Dermis microvascular lymphatic vessel endothelial cell (primary cell): ENCODE measurements at regions not wholly inside any gene's neighbourhood (a gene's known extent, or its start where the extent isn't known, plus 50 kb on each side); places are given as distances from the start of the nearest gene placed in this dataset.
"Not testable (repeated sequence)": the region's sequence is repeated elsewhere in the genome, so short reads cannot be mapped to it uniquely, and the experiment has no call there.

Experiments
- DNase-seq, 2 donors: peaks; one replicate each; pipeline versions ENCODE4 v3.0.0 to v3.0.0-alpha.2; 2010; ENCODE audit warnings: low read depth in 2 of 2

GRCh38 chr6:165847407-165848085 is 184.5 kb upstream of the PDE10A start:
- no peak for DNase-seq

- DNase-seq, result peak; percentile 8 to 17
Observed at GRCh38 chr6:165846123-165846966, 183.3 kb upstream of the PDE10A start.

- DNase-seq, result peak in 1 of 2 donors; percentile 13
Observed at GRCh38 chr6:165845493-165845892, 182.5 kb upstream of the PDE10A start.

- no peak for DNase-seq
Observed at GRCh38 chr6:165844801-165845364, 181.8 kb upstream of the PDE10A start.

GRCh38 chr6:165844232-165844631 is 181.2 kb upstream of the PDE10A start:
- no peak for DNase-seq

GRCh38 chr6:165843568-165844113 is 180.6 kb upstream of the PDE10A start:
- DNase-seq, result no peak

GRCh38 chr6:165843121-165843520 is 180.1 kb upstream of the PDE10A start:
- no peak for DNase-seq

- DNase-seq, result no peak
Observed at GRCh38 chr6:165842281-165842936, 179.4 kb upstream of the PDE10A start.

- no peak for DNase-seq
Observed at GRCh38 chr6:165841153-165841558, 178.1 kb upstream of the PDE10A start.

- peak in 1 of 2 donors; percentile 11 for DNase-seq
Observed at GRCh38 chr6:165837948-165838745, 175.1 kb upstream of the PDE10A start.

- not testable (repeated sequence) for DNase-seq
Observed at GRCh38 chr6:165836648-165837047, 173.6 kb upstream of the PDE10A start.

GRCh38 chr6:165835410-165835851 is 172.4 kb upstream of the PDE10A start:
- no peak for DNase-seq

GRCh38 chr6:165834613-165835259 is 171.7 kb upstream of the PDE10A start:
- peak; percentile 48 to 53 for DNase-seq

GRCh38 chr6:165833355-165833754 is 170.3 kb upstream of the PDE10A start:
- DNase-seq, result no peak

- no peak for DNase-seq
Observed at GRCh38 chr6:165831812-165832510, 168.9 kb upstream of the PDE10A start.

- no peak for DNase-seq
Observed at GRCh38 chr6:165830761-165831160, 167.7 kb upstream of the PDE10A start.

- DNase-seq, result no peak
Observed at GRCh38 chr6:165829376-165829775, 166.3 kb upstream of the PDE10A start.

GRCh38 chr6:165827190-165827518 is 164.1 kb upstream of the PDE10A start:
- DNase-seq, result no peak

GRCh38 chr6:165826487-165827189 is 163.6 kb upstream of the PDE10A start:
- DNase-seq, result no peak
